NB4 (cell line): ENCODE measurements at regions not wholly inside any gene's neighbourhood (a gene's known extent, or its start where the extent isn't known, plus 50 kb on each side); places are given as distances from the start of the nearest gene placed in this dataset.

ENCODE experiments used
- DNase-seq: peaks from one replicate; pipeline ENCODE4 v3.0.0; 2010; ENCODE audit warnings: low read depth
- H3K4me3 ChIP-seq: one replicate; pipeline ENCODE4 v1.5.1; 2011; ENCODE audit warnings: mild to moderate bottlenecking, low read depth, low read length, moderate library complexity
- MYC ChIP-seq: IDR thresholded peaks from 2 replicates; pipeline ENCODE4 v1.6.1; 2011; ENCODE audit warnings: low read depth, low read length
- POLR2A ChIP-seq: IDR thresholded peaks from 2 replicates; pipeline ENCODE4 v1.6.1; 2011; ENCODE audit warnings: mild to moderate bottlenecking; ENCODE audit not compliant: insufficient read length; ENCODE audit errors: extremely low read depth
- TF ChIP-seq, protein P1 (sequence below): IDR thresholded peaks from 2 replicates; pipeline ENCODE4 v1.6.1; 2011; ENCODE audit warnings: low read depth, low read length
- TF ChIP-seq, protein P2 (sequence below): IDR thresholded peaks from one replicate; pipeline ENCODE4 v1.5.1; 2012; ENCODE audit warnings: low read depth, low read length

DNA sequence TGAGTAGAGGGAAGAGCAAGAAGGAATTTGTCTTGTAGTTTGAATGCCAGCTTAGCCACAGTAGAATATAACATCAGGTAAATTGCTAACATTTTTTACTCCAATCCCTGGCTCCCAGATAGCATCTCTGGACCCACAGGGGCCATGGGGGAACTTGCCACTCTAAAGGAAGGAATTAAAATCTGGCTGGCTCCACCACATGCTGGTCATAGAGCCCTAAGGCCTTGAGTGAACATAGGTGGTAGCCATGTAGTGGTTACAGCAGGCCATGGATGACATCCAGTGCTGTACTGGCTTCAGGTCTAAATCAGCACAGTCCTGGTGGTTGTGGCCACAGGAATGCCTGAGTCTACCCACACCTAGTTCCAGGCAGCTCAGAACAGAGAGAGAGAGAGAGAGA, 109.9 kb upstream of the RGMB start:
- TF ChIP-seq POLR2A, result no peak
- TF ChIP-seq, protein P1, sequence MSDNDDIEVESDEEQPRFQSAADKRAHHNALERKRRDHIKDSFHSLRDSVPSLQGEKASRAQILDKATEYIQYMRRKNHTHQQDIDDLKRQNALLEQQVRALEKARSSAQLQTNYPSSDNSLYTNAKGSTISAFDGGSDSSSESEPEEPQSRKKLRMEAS, result no peak
- TF ChIP-seq, protein P2, sequence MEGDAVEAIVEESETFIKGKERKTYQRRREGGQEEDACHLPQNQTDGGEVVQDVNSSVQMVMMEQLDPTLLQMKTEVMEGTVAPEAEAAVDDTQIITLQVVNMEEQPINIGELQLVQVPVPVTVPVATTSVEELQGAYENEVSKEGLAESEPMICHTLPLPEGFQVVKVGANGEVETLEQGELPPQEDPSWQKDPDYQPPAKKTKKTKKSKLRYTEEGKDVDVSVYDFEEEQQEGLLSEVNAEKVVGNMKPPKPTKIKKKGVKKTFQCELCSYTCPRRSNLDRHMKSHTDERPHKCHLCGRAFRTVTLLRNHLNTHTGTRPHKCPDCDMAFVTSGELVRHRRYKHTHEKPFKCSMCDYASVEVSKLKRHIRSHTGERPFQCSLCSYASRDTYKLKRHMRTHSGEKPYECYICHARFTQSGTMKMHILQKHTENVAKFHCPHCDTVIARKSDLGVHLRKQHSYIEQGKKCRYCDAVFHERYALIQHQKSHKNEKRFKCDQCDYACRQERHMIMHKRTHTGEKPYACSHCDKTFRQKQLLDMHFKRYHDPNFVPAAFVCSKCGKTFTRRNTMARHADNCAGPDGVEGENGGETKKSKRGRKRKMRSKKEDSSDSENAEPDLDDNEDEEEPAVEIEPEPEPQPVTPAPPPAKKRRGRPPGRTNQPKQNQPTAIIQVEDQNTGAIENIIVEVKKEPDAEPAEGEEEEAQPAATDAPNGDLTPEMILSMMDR, result no peak
- no peak for TF ChIP-seq MYC
- DNase-seq, result no peak
- H3K4me3 ChIP-seq, result no peak overlapping the region

DNA sequence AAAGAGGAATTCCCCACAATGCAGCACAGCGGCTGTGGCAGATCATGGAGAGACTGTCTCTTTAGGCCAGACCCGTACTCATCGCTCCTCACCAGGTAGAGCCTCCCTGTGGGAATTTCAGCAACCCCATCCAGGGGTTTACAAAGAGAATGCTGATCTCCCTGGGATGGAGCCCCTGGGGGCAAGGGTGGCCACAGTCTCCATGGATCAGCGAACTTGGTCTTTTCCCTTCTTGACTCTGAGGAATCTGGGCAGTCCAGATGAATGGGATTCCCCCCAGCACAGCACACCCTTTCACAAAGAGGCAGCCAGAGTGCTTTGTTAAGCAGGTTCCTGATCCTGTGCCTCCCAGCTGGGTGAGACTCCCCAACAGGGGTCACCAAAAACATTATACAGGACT, 108.7 kb upstream of the RGMB start:
- H3K4me3 ChIP-seq, result no peak overlapping the region
- TF ChIP-seq MYC, result no peak
- no peak for DNase-seq

DNA sequence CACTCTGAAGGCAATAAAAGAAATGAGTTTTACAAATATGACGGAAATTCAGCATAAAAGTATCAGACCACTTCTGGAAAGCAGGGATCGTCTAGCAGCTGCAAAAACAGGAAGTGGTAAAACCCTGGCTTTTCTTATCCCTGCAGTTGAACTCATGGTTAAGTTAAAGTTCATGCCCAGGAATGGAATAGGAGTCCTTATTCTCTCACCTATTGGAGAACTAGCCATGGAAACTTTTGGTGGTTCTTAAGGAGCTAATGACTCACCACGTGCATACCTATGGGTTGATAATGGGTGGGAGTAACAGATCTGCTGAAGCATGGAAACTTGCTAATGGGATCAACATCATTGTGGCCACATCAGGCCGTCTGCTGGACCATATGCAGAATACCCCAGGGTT, 93.5 kb upstream of the RGMB start:
- H3K4me3 ChIP-seq, result no peak overlapping the region
- no peak for TF ChIP-seq MYC
- TF ChIP-seq POLR2A, result no peak
- TF ChIP-seq, protein P2, result no peak
- TF ChIP-seq, protein P1, result no peak
- peak; percentile 20 for DNase-seq

DNA sequence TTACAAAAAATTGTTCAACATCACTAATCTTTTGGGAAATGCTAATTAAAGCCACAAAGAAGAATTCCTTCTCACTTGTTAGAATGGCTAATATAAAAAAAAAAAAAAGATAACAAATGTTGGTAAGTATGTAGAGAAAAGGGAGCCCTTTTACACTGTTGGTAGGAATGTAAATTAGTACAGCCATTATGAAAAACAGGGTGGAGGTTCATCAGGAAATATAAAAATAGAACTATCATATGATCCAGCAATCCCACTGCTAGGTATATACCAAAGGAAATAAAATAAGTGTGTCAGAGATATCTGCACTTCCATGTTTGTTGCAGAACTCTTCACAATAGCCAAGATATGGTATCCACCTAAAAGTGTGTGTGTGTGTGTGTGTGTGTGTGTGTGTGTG, 83.5 kb upstream of the RGMB start:
- DNase-seq, result no peak
- TF ChIP-seq, protein P1, result no peak
- no peak for TF ChIP-seq POLR2A
- TF ChIP-seq MYC, result no peak
- TF ChIP-seq, protein P2, result no peak
- H3K4me3 ChIP-seq, result no peak overlapping the region

DNA sequence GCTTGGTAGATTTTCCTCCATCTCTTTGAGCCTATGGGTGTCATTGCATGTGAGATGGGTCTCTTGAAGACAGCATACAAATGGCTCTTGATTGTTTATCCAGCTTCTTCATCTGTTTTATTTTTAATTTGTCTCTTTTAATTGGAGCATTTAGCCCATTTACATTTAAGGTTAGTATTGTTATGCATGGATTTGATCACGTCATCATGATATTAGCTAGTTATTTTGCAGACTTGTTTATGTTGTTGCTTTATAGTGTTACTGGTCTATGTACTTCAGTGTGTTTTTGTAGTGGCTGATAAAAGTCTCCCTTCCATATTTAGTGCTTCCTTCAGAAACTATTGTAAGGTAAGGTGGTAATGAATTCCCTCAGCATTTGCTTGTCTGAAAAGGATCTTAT, 78.6 kb upstream of the RGMB start:
- DNase-seq, result no peak
- no peak overlapping the region for H3K4me3 ChIP-seq
- TF ChIP-seq, protein P2, result no peak
- TF ChIP-seq MYC, result no peak
- TF ChIP-seq, protein P1, result no peak
- no peak for TF ChIP-seq POLR2A

DNA sequence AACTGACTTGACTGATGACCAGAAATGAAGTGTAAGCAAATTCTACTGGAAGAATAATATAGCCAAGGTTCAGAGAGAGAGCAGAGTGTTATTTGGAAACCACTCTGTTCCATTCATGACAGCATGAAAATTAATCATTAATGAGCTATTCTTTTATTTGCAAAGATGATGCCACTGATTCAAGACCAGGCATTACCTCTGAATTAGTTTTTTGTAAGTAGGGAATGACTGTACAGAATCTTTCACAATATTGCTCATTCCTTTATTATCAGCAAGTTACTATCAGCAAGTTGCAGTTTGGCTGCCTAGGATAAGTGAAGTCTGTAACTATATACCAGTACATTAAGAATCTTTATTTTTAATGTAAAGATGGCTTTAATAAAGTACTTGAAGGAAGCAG, 75.1 kb upstream of the RGMB start:
- no peak overlapping the region for H3K4me3 ChIP-seq
- DNase-seq, result no peak
- no peak for TF ChIP-seq POLR2A
- TF ChIP-seq, protein P2, result no peak
- TF ChIP-seq, protein P1, result no peak
- no peak for TF ChIP-seq MYC
